Panc1 (cell line): ENCODE measurements at regions not wholly inside any gene's neighbourhood (a gene's known extent, or its start where the extent isn't known, plus 50 kb on each side); places are given as distances from the start of the nearest gene placed in this dataset.

Source experiments
- POLR2AphosphoS5 ChIP-seq: IDR thresholded peaks from 2 replicates; pipeline ENCODE4 v1.6.1; 2012; ENCODE audit warnings: mild to moderate bottlenecking, low read depth, low read length, moderate library complexity
- TCF7L2 ChIP-seq: IDR thresholded peaks from 2 replicates; pipeline ENCODE4 v1.6.1; 2011; ENCODE audit warnings: mild to moderate bottlenecking, low read depth, low read length, inconsistent platforms
- TF ChIP-seq, protein P1 (sequence below): fragments of 450-650 bp; IDR thresholded peaks from 2 replicates; pipeline ENCODE4 v1.5.1; 2017; ENCODE audit warnings: mild to moderate bottlenecking
- TF ChIP-seq, protein P2 (sequence below), 2 experiments: IDR thresholded peaks; 2 replicates each; pipeline ENCODE4 v1.6.1; 2011 to 2012; ENCODE audit warnings: low read depth in 2 of 2, control low read depth in 1 of 2, low read length in 1 of 2, mild to moderate bottlenecking in 1 of 2, moderate library complexity in 1 of 2; ENCODE audit not compliant: insufficient read depth in 1 of 2

DNA sequence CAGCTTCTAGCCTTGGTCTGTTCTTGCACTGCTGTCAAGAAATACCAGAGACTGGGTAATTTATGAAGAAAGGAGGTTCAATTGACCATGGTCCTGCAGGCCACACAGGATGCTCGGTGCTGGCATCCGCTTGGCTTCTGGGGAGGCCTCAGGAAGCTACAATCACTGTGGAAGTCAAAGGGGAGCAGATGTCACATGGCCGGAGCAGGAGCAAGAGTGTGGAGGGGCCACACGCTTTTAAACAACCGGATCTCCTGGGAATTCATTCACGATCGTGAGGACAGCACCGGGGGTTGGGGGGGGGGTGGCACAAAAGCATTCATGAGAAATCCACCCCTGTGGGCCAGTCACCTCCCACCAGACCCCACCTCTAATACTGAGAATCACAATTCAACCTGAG is 850.4 kb upstream of the SALL3 start:
- TF ChIP-seq, protein P1, sequence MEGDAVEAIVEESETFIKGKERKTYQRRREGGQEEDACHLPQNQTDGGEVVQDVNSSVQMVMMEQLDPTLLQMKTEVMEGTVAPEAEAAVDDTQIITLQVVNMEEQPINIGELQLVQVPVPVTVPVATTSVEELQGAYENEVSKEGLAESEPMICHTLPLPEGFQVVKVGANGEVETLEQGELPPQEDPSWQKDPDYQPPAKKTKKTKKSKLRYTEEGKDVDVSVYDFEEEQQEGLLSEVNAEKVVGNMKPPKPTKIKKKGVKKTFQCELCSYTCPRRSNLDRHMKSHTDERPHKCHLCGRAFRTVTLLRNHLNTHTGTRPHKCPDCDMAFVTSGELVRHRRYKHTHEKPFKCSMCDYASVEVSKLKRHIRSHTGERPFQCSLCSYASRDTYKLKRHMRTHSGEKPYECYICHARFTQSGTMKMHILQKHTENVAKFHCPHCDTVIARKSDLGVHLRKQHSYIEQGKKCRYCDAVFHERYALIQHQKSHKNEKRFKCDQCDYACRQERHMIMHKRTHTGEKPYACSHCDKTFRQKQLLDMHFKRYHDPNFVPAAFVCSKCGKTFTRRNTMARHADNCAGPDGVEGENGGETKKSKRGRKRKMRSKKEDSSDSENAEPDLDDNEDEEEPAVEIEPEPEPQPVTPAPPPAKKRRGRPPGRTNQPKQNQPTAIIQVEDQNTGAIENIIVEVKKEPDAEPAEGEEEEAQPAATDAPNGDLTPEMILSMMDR, result no peak
- no peak for TF ChIP-seq POLR2AphosphoS5
- TF ChIP-seq, protein P2, sequence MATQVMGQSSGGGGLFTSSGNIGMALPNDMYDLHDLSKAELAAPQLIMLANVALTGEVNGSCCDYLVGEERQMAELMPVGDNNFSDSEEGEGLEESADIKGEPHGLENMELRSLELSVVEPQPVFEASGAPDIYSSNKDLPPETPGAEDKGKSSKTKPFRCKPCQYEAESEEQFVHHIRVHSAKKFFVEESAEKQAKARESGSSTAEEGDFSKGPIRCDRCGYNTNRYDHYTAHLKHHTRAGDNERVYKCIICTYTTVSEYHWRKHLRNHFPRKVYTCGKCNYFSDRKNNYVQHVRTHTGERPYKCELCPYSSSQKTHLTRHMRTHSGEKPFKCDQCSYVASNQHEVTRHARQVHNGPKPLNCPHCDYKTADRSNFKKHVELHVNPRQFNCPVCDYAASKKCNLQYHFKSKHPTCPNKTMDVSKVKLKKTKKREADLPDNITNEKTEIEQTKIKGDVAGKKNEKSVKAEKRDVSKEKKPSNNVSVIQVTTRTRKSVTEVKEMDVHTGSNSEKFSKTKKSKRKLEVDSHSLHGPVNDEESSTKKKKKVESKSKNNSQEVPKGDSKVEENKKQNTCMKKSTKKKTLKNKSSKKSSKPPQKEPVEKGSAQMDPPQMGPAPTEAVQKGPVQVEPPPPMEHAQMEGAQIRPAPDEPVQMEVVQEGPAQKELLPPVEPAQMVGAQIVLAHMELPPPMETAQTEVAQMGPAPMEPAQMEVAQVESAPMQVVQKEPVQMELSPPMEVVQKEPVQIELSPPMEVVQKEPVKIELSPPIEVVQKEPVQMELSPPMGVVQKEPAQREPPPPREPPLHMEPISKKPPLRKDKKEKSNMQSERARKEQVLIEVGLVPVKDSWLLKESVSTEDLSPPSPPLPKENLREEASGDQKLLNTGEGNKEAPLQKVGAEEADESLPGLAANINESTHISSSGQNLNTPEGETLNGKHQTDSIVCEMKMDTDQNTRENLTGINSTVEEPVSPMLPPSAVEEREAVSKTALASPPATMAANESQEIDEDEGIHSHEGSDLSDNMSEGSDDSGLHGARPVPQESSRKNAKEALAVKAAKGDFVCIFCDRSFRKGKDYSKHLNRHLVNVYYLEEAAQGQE (IDR thresholded peaks at IDR 0.05; ENCODE audit: insufficient read depth in 1 of 2, low read depth in 2 of 2, low read length in 1 of 2), result no peak
- TF ChIP-seq TCF7L2, result no peak
